ENCODE measurements at regions not wholly inside any gene's neighbourhood (a gene's known extent, or its start where the extent isn't known, plus 50 kb on each side); places are given as distances from the start of the nearest gene placed in this dataset.

DNA sequence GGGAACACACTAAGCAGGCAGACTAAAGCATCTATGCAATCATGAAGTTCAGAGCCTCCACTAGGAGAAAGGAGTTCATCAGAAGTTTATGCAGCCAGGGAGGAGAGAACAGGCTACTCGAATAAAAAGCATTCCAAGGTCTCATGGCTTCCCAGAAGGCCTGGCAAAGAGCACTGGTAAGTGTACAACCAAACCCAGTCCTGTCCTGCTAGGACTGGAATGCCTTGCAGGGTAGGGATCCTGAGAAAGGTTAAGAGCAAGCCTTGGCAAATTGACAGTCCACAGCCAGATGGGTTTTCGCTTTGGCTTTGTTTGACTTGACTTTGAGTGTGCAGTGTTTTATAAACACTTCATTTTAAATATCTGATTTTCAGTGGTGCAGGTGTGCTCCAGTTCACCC lies 133.6 kb upstream of the ATP1B1 start:
- TF ChIP-seq CTCF (conservative IDR thresholded peaks at IDR 0.05; ENCODE audit: low read depth, low read length) (no peak), EZH2 (IDR thresholded peaks at IDR 0.05; ENCODE audit: borderline replicate concordance, low read depth, low read length, poor library complexity, severe bottlenecking) (no peak)
